ENCODE measurements at regions not wholly inside any gene's neighbourhood (a gene's known extent, or its start where the extent isn't known, plus 50 kb on each side); places are given as distances from the start of the nearest gene placed in this dataset.

DNA sequence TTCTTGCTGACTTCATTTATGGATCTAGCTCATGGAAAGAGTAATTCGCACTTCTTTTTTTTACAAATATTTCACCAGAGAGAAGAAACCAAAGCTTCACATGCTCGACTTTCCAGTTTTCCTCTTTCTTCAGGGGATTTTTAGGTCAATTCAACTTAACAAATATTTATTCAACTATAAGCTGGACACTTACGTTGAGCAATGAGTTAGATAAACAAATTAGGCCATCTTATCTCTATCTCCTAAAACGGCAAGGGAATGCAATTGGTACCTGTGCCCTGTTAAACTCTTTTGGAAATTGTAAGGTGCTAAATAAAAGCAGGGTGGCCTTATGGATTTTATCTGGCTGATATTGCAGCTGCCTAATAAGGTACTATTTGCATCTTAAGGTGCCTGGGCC, 145.1 kb upstream of the RAI14 start:
- TF ChIP-seq POLR2A (IDR thresholded peaks at IDR 0.05) (no peak), CTCF (IDR thresholded peaks at IDR 0.05) (no peak), EP300 (IDR thresholded peaks at IDR 0.05) (no peak)

Measured in tibial nerve (tissue), 4 donors.